ENCODE measurements at regions not wholly inside any gene's neighbourhood (a gene's known extent, or its start where the extent isn't known, plus 50 kb on each side); places are given as distances from the start of the nearest gene placed in this dataset.

DNA sequence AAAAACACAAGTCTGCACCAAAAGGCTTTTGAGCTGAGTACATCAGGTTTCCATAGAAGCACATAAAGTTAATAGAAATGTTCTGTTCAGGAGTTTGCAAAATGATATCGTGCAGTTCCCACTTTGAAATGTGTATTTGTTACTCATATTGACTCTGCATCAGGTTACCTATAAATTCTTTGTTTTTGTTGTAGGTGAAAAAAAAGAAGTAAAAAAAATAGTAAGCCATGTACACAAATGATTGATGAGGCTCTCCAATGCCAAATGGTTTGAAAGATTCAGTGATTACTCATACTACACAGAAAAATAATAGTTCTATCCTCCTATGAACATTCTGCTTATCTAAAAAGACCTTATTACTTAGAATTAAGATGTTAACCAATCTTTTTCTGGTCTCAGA lies 287.3 kb upstream of the MME start:
- Histone ChIP-seq H3K36me3 (ENCODE audit: control insufficient read depth in 3 of 3, insufficient read depth in 2 of 3, low read depth in 1 of 3, low read length in 3 of 3) (no peaks in the 10 kb centered on the region), H3K9me3 (ENCODE audit: control insufficient read depth in 2 of 2, insufficient read depth in 1 of 2, low read depth in 1 of 2, low read length in 1 of 2) (no peaks in the 10 kb centered on the region), H3K4me1 (ENCODE audit: control insufficient read depth in 3 of 3, insufficient read depth in 2 of 3, low read depth in 1 of 3, low read length in 2 of 3) (no peaks in the 10 kb centered on the region), H3K27me3 (ENCODE audit: control insufficient read depth in 3 of 3, insufficient read depth in 3 of 3, low read length in 3 of 3) (no peaks in the 10 kb centered on the region), H3K27ac (ENCODE audit: low read depth in 1 of 3, low read length in 2 of 3) (no peak overlapping the region), H3K4me3 (ENCODE audit: low read depth in 1 of 3, low read length in 3 of 3) (no peak overlapping the region)
- no peak for FAIRE-seq
- no peak for DNase-seq
- WGBS, 3 donors = 58 to 82% (median 59%) methylated on average over 1 of the region's 1 CpG

- Histone ChIP-seq H3K27ac (ENCODE audit: low read depth in 1 of 3, low read length in 2 of 3) (no peak overlapping the region), H3K4me3 (ENCODE audit: low read depth in 1 of 3, low read length in 3 of 3) (no peak overlapping the region), H3K4me1 (ENCODE audit: control insufficient read depth in 3 of 3, insufficient read depth in 2 of 3, low read depth in 1 of 3, low read length in 2 of 3) (no peaks in the 10 kb centered on the region), H3K27me3 (ENCODE audit: control insufficient read depth in 3 of 3, insufficient read depth in 3 of 3, low read length in 3 of 3) (no peaks in the 10 kb centered on the region), H3K9me3 (ENCODE audit: control insufficient read depth in 2 of 2, insufficient read depth in 1 of 2, low read depth in 1 of 2, low read length in 1 of 2) (no peaks in the 10 kb centered on the region), H3K36me3 (ENCODE audit: control insufficient read depth in 3 of 3, insufficient read depth in 2 of 3, low read depth in 1 of 3, low read length in 3 of 3) (no peaks in the 10 kb centered on the region)
- FAIRE-seq (no peak), DNase-seq (no peak)
Measured at GRCh38 chr3:154791611-154792010, 288.5 kb upstream of the MME start.

GRCh38 chr3:154786724-154787123 lies 293.4 kb upstream of the MME start:
- no peaks in the 10 kb centered on the region for H3K27me3 ChIP-seq (ENCODE audit: control insufficient read depth in 3 of 3, insufficient read depth in 3 of 3, low read length in 3 of 3)
- no peaks in the 10 kb centered on the region for H3K36me3 ChIP-seq (ENCODE audit: control insufficient read depth in 3 of 3, insufficient read depth in 2 of 3, low read depth in 1 of 3, low read length in 3 of 3)
- DNase-seq (no peak), FAIRE-seq (no peak)
- no peaks in the 10 kb centered on the region for H3K4me1 ChIP-seq (ENCODE audit: control insufficient read depth in 3 of 3, insufficient read depth in 2 of 3, low read depth in 1 of 3, low read length in 2 of 3)
- 23 to 26% (median 26%) methylated on average over 1 of the region's 1 CpG for WGBS, 3 donors
- no peak overlapping the region for H3K4me3 ChIP-seq (ENCODE audit: low read depth in 1 of 3, low read length in 3 of 3)
- no peak overlapping the region for H3K27ac ChIP-seq (ENCODE audit: low read depth in 1 of 3, low read length in 2 of 3)
- no peaks in the 10 kb centered on the region for H3K9me3 ChIP-seq (ENCODE audit: control insufficient read depth in 2 of 2, insufficient read depth in 1 of 2, low read depth in 1 of 2, low read length in 1 of 2)

GRCh38 chr3:154783521-154783931 lies 296.6 kb upstream of the MME start:
- H3K27ac ChIP-seq (ENCODE audit: low read depth in 1 of 3, low read length in 2 of 3) = no peak overlapping the region
- DNase-seq = no peak
- FAIRE-seq = no peak
- no peaks in the 10 kb centered on the region for H3K9me3 ChIP-seq (ENCODE audit: control insufficient read depth in 2 of 2, insufficient read depth in 1 of 2, low read depth in 1 of 2, low read length in 1 of 2)
- H3K4me1 ChIP-seq (ENCODE audit: control insufficient read depth in 3 of 3, insufficient read depth in 2 of 3, low read depth in 1 of 3, low read length in 2 of 3) = no peaks in the 10 kb centered on the region
- peaks cover 0 to 2% (median 0%) of the 10 kb centered on the region in 3 donors for H3K27me3 ChIP-seq (ENCODE audit: control insufficient read depth in 3 of 3, insufficient read depth in 3 of 3, low read length in 3 of 3)
- 62 to 72% (median 68%) methylated on average over 4 of the region's 4 CpGs for WGBS, 3 donors
- no peak overlapping the region for H3K4me3 ChIP-seq (ENCODE audit: low read depth in 1 of 3, low read length in 3 of 3)
- no peaks in the 10 kb centered on the region for H3K36me3 ChIP-seq (ENCODE audit: control insufficient read depth in 3 of 3, insufficient read depth in 2 of 3, low read depth in 1 of 3, low read length in 3 of 3)

- Histone ChIP-seq H3K4me3 (ENCODE audit: low read depth in 1 of 3, low read length in 3 of 3) (no peak overlapping the region), H3K4me1 (ENCODE audit: control insufficient read depth in 3 of 3, insufficient read depth in 2 of 3, low read depth in 1 of 3, low read length in 2 of 3) (no peaks in the 10 kb centered on the region), H3K36me3 (ENCODE audit: control insufficient read depth in 3 of 3, insufficient read depth in 2 of 3, low read depth in 1 of 3, low read length in 3 of 3) (no peaks in the 10 kb centered on the region), H3K27me3 (ENCODE audit: control insufficient read depth in 3 of 3, insufficient read depth in 3 of 3, low read length in 3 of 3) (peaks cover 0 to 2% (median 0%) of the 10 kb centered on the region in 3 donors), H3K27ac (ENCODE audit: low read depth in 1 of 3, low read length in 2 of 3) (no peak overlapping the region), H3K9me3 (ENCODE audit: control insufficient read depth in 2 of 2, insufficient read depth in 1 of 2, low read depth in 1 of 2, low read length in 1 of 2) (no peaks in the 10 kb centered on the region)
- WGBS, 3 donors = 66 to 89% (median 74%) methylated on average over 3 of the region's 3 CpGs
- no peak for FAIRE-seq
- no peak for DNase-seq
Measured at GRCh38 chr3:154783061-154783460, 297.1 kb upstream of the MME start.

DNA sequence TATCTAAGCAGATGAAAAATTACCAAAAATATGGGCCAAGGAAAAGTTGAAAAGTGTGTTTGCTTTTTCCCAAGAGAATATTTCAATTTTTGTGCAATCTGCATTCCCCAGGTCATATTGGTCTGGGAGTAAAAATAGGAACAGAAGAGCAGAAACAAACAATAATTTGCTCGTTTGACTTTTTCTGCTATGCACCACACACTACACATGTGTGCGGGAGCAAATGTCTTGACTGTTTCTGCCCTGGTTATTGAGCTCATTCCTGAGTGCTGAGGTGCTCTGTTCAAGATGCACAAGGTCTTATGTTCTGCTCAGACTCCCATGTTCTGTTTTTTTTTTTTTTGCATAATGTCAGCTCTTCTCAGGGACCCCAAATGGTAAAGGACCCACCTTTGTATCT lies 298.0 kb upstream of the MME start:
- Histone ChIP-seq H3K9me3 (ENCODE audit: control insufficient read depth in 2 of 2, insufficient read depth in 1 of 2, low read depth in 1 of 2, low read length in 1 of 2) (no peaks in the 10 kb centered on the region), H3K27me3 (ENCODE audit: control insufficient read depth in 3 of 3, insufficient read depth in 3 of 3, low read length in 3 of 3) (peaks cover 0 to 2% (median 0%) of the 10 kb centered on the region in 3 donors), H3K27ac (ENCODE audit: low read depth in 1 of 3, low read length in 2 of 3) (no peak overlapping the region), H3K4me1 (ENCODE audit: control insufficient read depth in 3 of 3, insufficient read depth in 2 of 3, low read depth in 1 of 3, low read length in 2 of 3) (no peaks in the 10 kb centered on the region), H3K36me3 (ENCODE audit: control insufficient read depth in 3 of 3, insufficient read depth in 2 of 3, low read depth in 1 of 3, low read length in 3 of 3) (no peaks in the 10 kb centered on the region), H3K4me3 (ENCODE audit: low read depth in 1 of 3, low read length in 3 of 3) (no peak overlapping the region)
- 40 to 52% (median 47%) methylated on average over 2 of the region's 2 CpGs for WGBS, 3 donors
- no peak for DNase-seq
- no peak for FAIRE-seq

DNA sequence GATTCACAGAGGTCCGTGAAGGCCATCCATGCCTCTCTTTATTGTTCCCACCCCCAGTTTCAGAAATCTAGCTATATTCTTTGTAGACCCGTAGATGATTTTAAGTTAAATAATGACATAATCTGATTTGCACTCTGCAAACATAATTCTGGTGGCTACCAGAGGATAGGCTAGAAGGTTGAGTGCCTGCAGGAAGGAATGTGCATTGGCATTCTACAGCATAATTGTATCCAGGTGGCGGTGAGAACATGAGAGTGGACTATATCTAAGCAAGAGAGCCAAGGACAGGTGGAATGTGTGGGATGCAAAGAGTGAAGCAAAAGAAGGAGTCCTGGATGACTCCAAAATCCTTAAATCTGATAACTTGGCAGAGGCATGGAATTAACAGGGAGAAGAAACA lies 298.5 kb upstream of the MME start:
- H3K27ac ChIP-seq (ENCODE audit: low read depth in 1 of 3, low read length in 2 of 3) = no peak overlapping the region
- H3K27me3 ChIP-seq (ENCODE audit: control insufficient read depth in 3 of 3, insufficient read depth in 3 of 3, low read length in 3 of 3) = peaks cover 0 to 2% (median 0%) of the 10 kb centered on the region in 3 donors
- FAIRE-seq (no peak), DNase-seq (no peak)
- H3K9me3 ChIP-seq (ENCODE audit: control insufficient read depth in 2 of 2, insufficient read depth in 1 of 2, low read depth in 1 of 2, low read length in 1 of 2) = no peaks in the 10 kb centered on the region
- no peaks in the 10 kb centered on the region for H3K4me1 ChIP-seq (ENCODE audit: control insufficient read depth in 3 of 3, insufficient read depth in 2 of 3, low read depth in 1 of 3, low read length in 2 of 3)
- WGBS, 3 donors = 62 to 85% (median 71%) methylated on average over 3 of the region's 3 CpGs
- no peak overlapping the region for H3K4me3 ChIP-seq (ENCODE audit: low read depth in 1 of 3, low read length in 3 of 3)
- H3K36me3 ChIP-seq (ENCODE audit: control insufficient read depth in 3 of 3, insufficient read depth in 2 of 3, low read depth in 1 of 3, low read length in 3 of 3) = no peaks in the 10 kb centered on the region

DNA sequence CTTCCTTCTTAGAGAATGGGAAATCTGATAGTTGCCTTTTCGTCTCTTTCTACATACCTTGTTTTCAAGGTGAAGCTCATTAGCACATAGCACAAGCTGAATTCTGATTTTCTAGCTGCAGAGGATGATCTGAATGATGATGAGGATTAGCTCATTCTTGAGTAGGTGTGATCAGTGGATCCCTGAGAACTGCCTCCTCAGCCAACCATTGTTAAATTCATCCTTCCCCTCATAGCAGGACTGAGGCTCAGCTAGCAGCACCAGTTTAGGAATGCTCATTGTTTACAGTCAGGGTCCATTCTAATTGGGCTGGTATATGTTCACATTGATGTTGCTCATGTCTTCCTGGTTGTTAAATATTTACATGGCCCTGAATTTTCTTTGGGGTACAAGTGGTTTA lies 299.9 kb upstream of the MME start:
- Histone ChIP-seq H3K4me1 (ENCODE audit: control insufficient read depth in 3 of 3, insufficient read depth in 2 of 3, low read depth in 1 of 3, low read length in 2 of 3) (no peaks in the 10 kb centered on the region), H3K4me3 (ENCODE audit: low read depth in 1 of 3, low read length in 3 of 3) (no peak overlapping the region), H3K36me3 (ENCODE audit: control insufficient read depth in 3 of 3, insufficient read depth in 2 of 3, low read depth in 1 of 3, low read length in 3 of 3) (no peaks in the 10 kb centered on the region), H3K27ac (ENCODE audit: low read depth in 1 of 3, low read length in 2 of 3) (no peak overlapping the region), H3K9me3 (ENCODE audit: control insufficient read depth in 2 of 2, insufficient read depth in 1 of 2, low read depth in 1 of 2, low read length in 1 of 2) (no peaks in the 10 kb centered on the region), H3K27me3 (ENCODE audit: control insufficient read depth in 3 of 3, insufficient read depth in 3 of 3, low read length in 3 of 3) (peaks cover 0 to 2% (median 0%) of the 10 kb centered on the region in 3 donors)
- DNase-seq = no peak
- no peak for FAIRE-seq
- 73 to 83% (median 76%) methylated on average over 1 of the region's 1 CpG for WGBS, 3 donors

DNA sequence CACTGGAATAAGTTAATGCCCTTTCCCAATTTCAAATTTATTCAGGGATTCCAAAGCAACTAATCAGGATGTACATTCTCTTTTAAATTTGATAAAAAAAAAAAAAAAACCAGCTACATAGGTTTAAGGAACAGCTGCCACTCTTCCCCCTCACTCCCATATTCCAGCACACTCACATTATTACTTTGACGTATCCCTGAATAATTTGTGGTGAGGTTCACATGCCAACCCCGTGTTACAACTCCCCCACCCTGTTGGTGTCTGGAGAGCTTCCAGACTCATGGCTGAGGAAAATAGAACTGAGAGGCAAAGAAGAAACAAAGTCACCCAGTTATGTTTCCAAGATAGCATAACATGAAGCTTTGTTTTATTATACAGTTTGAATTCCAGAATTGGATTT lies 300.5 kb upstream of the MME start:
- Histone ChIP-seq H3K4me3 (ENCODE audit: low read depth in 1 of 3, low read length in 3 of 3) (no peak overlapping the region), H3K36me3 (ENCODE audit: control insufficient read depth in 3 of 3, insufficient read depth in 2 of 3, low read depth in 1 of 3, low read length in 3 of 3) (no peaks in the 10 kb centered on the region), H3K27ac (ENCODE audit: low read depth in 1 of 3, low read length in 2 of 3) (no peak overlapping the region), H3K27me3 (ENCODE audit: control insufficient read depth in 3 of 3, insufficient read depth in 3 of 3, low read length in 3 of 3) (peaks cover 0 to 2% (median 0%) of the 10 kb centered on the region in 3 donors), H3K9me3 (ENCODE audit: control insufficient read depth in 2 of 2, insufficient read depth in 1 of 2, low read depth in 1 of 2, low read length in 1 of 2) (no peaks in the 10 kb centered on the region), H3K4me1 (ENCODE audit: control insufficient read depth in 3 of 3, insufficient read depth in 2 of 3, low read depth in 1 of 3, low read length in 2 of 3) (no peaks in the 10 kb centered on the region)
- FAIRE-seq (no peak), DNase-seq (no peak)
- 16 to 43% (median 36%) methylated on average over 2 of the region's 2 CpGs for WGBS, 3 donors

All from small intestine (tissue), 7 donors.